ENCODE measurements at regions not wholly inside any gene's neighbourhood (a gene's known extent, or its start where the extent isn't known, plus 50 kb on each side); places are given as distances from the start of the nearest gene placed in this dataset.

GRCh38 chr4:16431866-16432265 is 205.6 kb upstream of the TAPT1 start:
- no peaks in the 10 kb centered on the region for H4K20me1 ChIP-seq (ENCODE audit: insufficient read depth, low read length)
- H3K27me3 ChIP-seq (replicated peaks; ENCODE audit: insufficient read depth, low read length) = no peaks in the 10 kb centered on the region
- H3K4me1 ChIP-seq (ENCODE audit: low read length) = no peaks in the 10 kb centered on the region
- no peaks in the 10 kb centered on the region for H3K36me3 ChIP-seq (replicated peaks; ENCODE audit: insufficient read depth, low read length)
- no peak for TF ChIP-seq EZH2 (optimal IDR thresholded peaks at IDR 0.05; ENCODE audit: low read depth, low read length)
- TF ChIP-seq EZH2phosphoT487 (IDR thresholded peaks at IDR 0.05; ENCODE audit: low read length) = no peak
- no peak for TF ChIP-seq CTCF (IDR thresholded peaks at IDR 0.05; ENCODE audit: low read length)
- no peaks in the 10 kb centered on the region for H3K9me3 ChIP-seq (replicated peaks; ENCODE audit: insufficient read depth, low read length)
- H3K4me2 ChIP-seq (ENCODE audit: low read depth, low read length) = no peak overlapping the region
- no peaks in the 10 kb centered on the region for H3K79me2 ChIP-seq (ENCODE audit: low read length)
- H3K27ac ChIP-seq (ENCODE audit: low read length) = no peak overlapping the region
- H3K9ac ChIP-seq (ENCODE audit: low read length) = no peak overlapping the region
- DNase-seq = no peak
- H3K4me3 ChIP-seq (ENCODE audit: low read length) = no peak overlapping the region
- H3K9me2 ChIP-seq (replicated peaks; ENCODE audit: insufficient read depth, low read length) = no peaks in the 10 kb centered on the region
- no peak overlapping the region for H2AFZ ChIP-seq (ENCODE audit: low read length)
- H3F3A ChIP-seq (ENCODE audit: insufficient read depth, low read length) = no peaks in the 10 kb centered on the region

GRCh38 chr4:16418814-16419213 is 192.5 kb upstream of the TAPT1 start:
- Histone ChIP-seq H3K79me2 (ENCODE audit: low read length) (no peaks in the 10 kb centered on the region), H3K27me3 (replicated peaks; ENCODE audit: insufficient read depth, low read length) (no peaks in the 10 kb centered on the region), H2AFZ (ENCODE audit: low read length) (no peak overlapping the region), H3K9me2 (replicated peaks; ENCODE audit: insufficient read depth, low read length) (no peaks in the 10 kb centered on the region), H3K27ac (ENCODE audit: low read length) (no peak overlapping the region), H3K4me3 (ENCODE audit: low read length) (no peak overlapping the region), H3F3A (ENCODE audit: insufficient read depth, low read length) (no peaks in the 10 kb centered on the region), H3K9ac (ENCODE audit: low read length) (no peak overlapping the region), H3K36me3 (replicated peaks; ENCODE audit: insufficient read depth, low read length) (no peaks in the 10 kb centered on the region), H3K4me2 (ENCODE audit: low read depth, low read length) (no peak overlapping the region), H4K20me1 (ENCODE audit: insufficient read depth, low read length) (no peaks in the 10 kb centered on the region), H3K4me1 (ENCODE audit: low read length) (no peaks in the 10 kb centered on the region), H3K9me3 (replicated peaks; ENCODE audit: insufficient read depth, low read length) (no peaks in the 10 kb centered on the region)
- DNase-seq = no peak
- TF ChIP-seq EZH2phosphoT487 (IDR thresholded peaks at IDR 0.05; ENCODE audit: low read length) (no peak), EZH2 (optimal IDR thresholded peaks at IDR 0.05; ENCODE audit: low read depth, low read length) (no peak), CTCF (IDR thresholded peaks at IDR 0.05; ENCODE audit: low read length) (no peak)

DNA sequence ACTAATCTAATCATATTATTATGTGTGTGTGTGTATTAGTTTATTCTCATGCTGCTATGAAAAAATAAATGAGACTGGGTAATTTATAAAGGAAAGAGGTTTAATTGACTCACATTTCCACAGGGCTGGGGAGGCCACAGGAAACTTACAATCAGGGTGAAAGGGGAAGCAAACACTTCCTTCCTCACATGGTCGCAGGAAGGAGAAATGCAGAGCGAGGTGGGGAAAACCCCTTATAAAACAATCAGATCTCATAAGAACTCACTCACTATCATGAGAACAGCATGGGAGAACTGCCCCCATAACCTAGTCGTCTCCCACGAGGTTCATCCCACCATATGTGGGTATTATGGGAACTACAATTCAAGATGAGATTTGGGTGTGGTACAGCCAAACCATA is 190.9 kb upstream of the TAPT1 start:
- H3K36me3 ChIP-seq (replicated peaks; ENCODE audit: insufficient read depth, low read length) = no peaks in the 10 kb centered on the region
- H3K27ac ChIP-seq (ENCODE audit: low read length) = no peak overlapping the region
- no peaks in the 10 kb centered on the region for H3K27me3 ChIP-seq (replicated peaks; ENCODE audit: insufficient read depth, low read length)

More for the DNA sequence above, 190.9 kb upstream of the TAPT1 start:
- Histone ChIP-seq H3K4me3 (ENCODE audit: low read length) (no peak overlapping the region), H3K4me1 (ENCODE audit: low read length) (no peaks in the 10 kb centered on the region), H3K79me2 (ENCODE audit: low read length) (no peaks in the 10 kb centered on the region), H3K9ac (ENCODE audit: low read length) (no peak overlapping the region), H3K9me3 (replicated peaks; ENCODE audit: insufficient read depth, low read length) (no peaks in the 10 kb centered on the region), H4K20me1 (ENCODE audit: insufficient read depth, low read length) (no peaks in the 10 kb centered on the region), H3K9me2 (replicated peaks; ENCODE audit: insufficient read depth, low read length) (no peaks in the 10 kb centered on the region), H2AFZ (ENCODE audit: low read length) (no peak overlapping the region), H3F3A (ENCODE audit: insufficient read depth, low read length) (no peaks in the 10 kb centered on the region), H3K4me2 (ENCODE audit: low read depth, low read length) (no peak overlapping the region)
- DNase-seq = no peak
- TF ChIP-seq EZH2 (optimal IDR thresholded peaks at IDR 0.05; ENCODE audit: low read depth, low read length) (no peak), EZH2phosphoT487 (IDR thresholded peaks at IDR 0.05; ENCODE audit: low read length) (no peak), CTCF (IDR thresholded peaks at IDR 0.05; ENCODE audit: low read length) (no peak)

All from MM.1S (cell line).